H9 (cell line): ENCODE measurements at regions not wholly inside any gene's neighbourhood (a gene's known extent, or its start where the extent isn't known, plus 50 kb on each side); places are given as distances from the start of the nearest gene placed in this dataset.

Experiments used
- DNase-seq: peaks from one replicate; pipeline ENCODE4 v3.0.0-alpha.2; 2017
- H2AFZ ChIP-seq: one replicate; pipeline ENCODE4 v1.6.1; 2013; ENCODE audit warnings: mild to moderate bottlenecking, low read length, control low read depth, moderate library complexity
- H2AK5ac ChIP-seq: 2 replicates; pipeline ENCODE4 v1.6.1; 2013; ENCODE audit warnings: low read length, control low read depth, mixed read lengths; ENCODE audit not compliant: insufficient read length
- H2BK120ac ChIP-seq: one replicate; pipeline ENCODE4 v1.6.1; 2013; ENCODE audit warnings: low read depth, mild to moderate bottlenecking, low read length, control low read depth, inconsistent platforms; ENCODE audit not compliant: poor library complexity, severe bottlenecking
- H2BK12ac ChIP-seq: 2 replicates; pipeline ENCODE4 v1.6.1; 2013; ENCODE audit warnings: low read length, control low read depth, mixed read lengths, low read depth; ENCODE audit not compliant: insufficient read length
- H2BK15ac ChIP-seq: 2 replicates; pipeline ENCODE4 v1.6.1; 2013; ENCODE audit warnings: low read depth, low read length, control low read depth
- H2BK20ac ChIP-seq: one replicate; pipeline ENCODE4 v1.6.1; 2013; ENCODE audit warnings: low read depth, mild to moderate bottlenecking, low read length, control low read depth, inconsistent platforms; ENCODE audit not compliant: poor library complexity, severe bottlenecking
- H2BK5ac ChIP-seq: 2 replicates; pipeline ENCODE4 v1.6.1; 2013; ENCODE audit warnings: low read length, control low read depth, mixed read lengths; ENCODE audit not compliant: insufficient read length
- H3K14ac ChIP-seq: 2 replicates; pipeline ENCODE4 v1.6.1; 2013; ENCODE audit warnings: low read length, control low read depth; ENCODE audit not compliant: insufficient read depth
- H3K18ac ChIP-seq: 2 replicates; pipeline ENCODE4 v1.6.1; 2013; ENCODE audit warnings: low read depth, mild to moderate bottlenecking, mixed read lengths, low read length, control low read depth; ENCODE audit not compliant: insufficient read length
- H3K23ac ChIP-seq: 2 replicates; pipeline ENCODE4 v1.6.1; 2013; ENCODE audit warnings: low read length, control low read depth, mixed read lengths, low read depth; ENCODE audit not compliant: insufficient read length
- H3K23me2 ChIP-seq: 2 replicates; pipeline ENCODE4 v1.6.1; 2013; ENCODE audit warnings: low read depth, mild to moderate bottlenecking, mixed read lengths, low read length, control low read depth; ENCODE audit not compliant: insufficient read length, poor library complexity, severe bottlenecking
- H3K27ac ChIP-seq: 2 replicates; pipeline ENCODE4 v1.5.1; 2013; ENCODE audit warnings: low read length, control low read depth, mixed read lengths, low read depth; ENCODE audit not compliant: insufficient read length
- H3K27me3 ChIP-seq: 2 replicates; pipeline ENCODE4 v1.6.1; 2013; ENCODE audit warnings: low read length, control low read depth, inconsistent platforms; ENCODE audit not compliant: insufficient read depth
- H3K4ac ChIP-seq: 2 replicates; pipeline ENCODE4 v1.6.1; 2013; ENCODE audit warnings: low read depth, mild to moderate bottlenecking, control low read depth, inconsistent platforms, low read length, moderate library complexity
- H3K4me1 ChIP-seq: 2 replicates; pipeline ENCODE4 v1.6.1; 2013; ENCODE audit warnings: low read length, control low read depth, inconsistent platforms; ENCODE audit not compliant: insufficient read depth
- H3K4me2 ChIP-seq: 2 replicates; pipeline ENCODE4 v1.6.1; 2013; ENCODE audit warnings: low read length, control low read depth, mixed read lengths; ENCODE audit not compliant: insufficient read length, insufficient read depth
- H3K56ac ChIP-seq: 2 replicates; pipeline ENCODE4 v1.6.1; 2013; ENCODE audit warnings: low read depth, mild to moderate bottlenecking, mixed read lengths, low read length, control low read depth; ENCODE audit not compliant: insufficient read length
- H3K79me1 ChIP-seq: 2 replicates; pipeline ENCODE4 v1.6.1; 2013; ENCODE audit warnings: low read depth, mild to moderate bottlenecking, moderate library complexity, low read length, control low read depth, inconsistent platforms; ENCODE audit not compliant: insufficient read depth, poor library complexity, severe bottlenecking
- H3K79me2 ChIP-seq: 2 replicates; pipeline ENCODE4 v1.6.1; 2013; ENCODE audit warnings: low read length, control low read depth, inconsistent platforms; ENCODE audit not compliant: insufficient read depth
- H3K9ac ChIP-seq: 2 replicates; pipeline ENCODE4 v1.6.1; 2013; ENCODE audit warnings: low read length, control low read depth, mixed read lengths; ENCODE audit not compliant: insufficient read length; ENCODE audit errors: extremely low read depth
- H3K9me3 ChIP-seq: one replicate; pipeline ENCODE4 v1.6.1; 2013; ENCODE audit warnings: low read depth, low read length, inconsistent platforms; ENCODE audit not compliant: control insufficient read depth
- H3T11ph ChIP-seq: one replicate; pipeline ENCODE4 v1.6.1; 2013; ENCODE audit warnings: mild to moderate bottlenecking, low read length, control low read depth, inconsistent platforms
- H4K20me1 ChIP-seq: one replicate; pipeline ENCODE4 v1.6.1; 2013; ENCODE audit not compliant: control insufficient read depth, insufficient read length, insufficient read depth
- H4K5ac ChIP-seq: 2 replicates; pipeline ENCODE4 v1.6.1; 2013; ENCODE audit warnings: low read depth, mild to moderate bottlenecking, mixed read lengths, low read length, control low read depth; ENCODE audit not compliant: insufficient read length
- H4K8ac ChIP-seq: replicated peaks from 2 replicates; pipeline ENCODE4 v1.6.1; 2013; ENCODE audit warnings: low read length, control low read depth, mixed read lengths, low read depth; ENCODE audit not compliant: insufficient read length
- H4K91ac ChIP-seq: 2 replicates; pipeline ENCODE4 v1.6.1; 2013; ENCODE audit warnings: low read depth, mild to moderate bottlenecking, moderate library complexity, mixed read lengths, low read length, control low read depth; ENCODE audit not compliant: insufficient read length
- H3K27ac Mint-ChIP-seq, 3 experiments: 2 replicates in 2 of 3; 3 replicates in 1 of 3; pipeline ENCODE4 v1.8.0; 2020 to 2021; ENCODE audit warnings: mixed read lengths in 3 of 3, mild to moderate bottlenecking in 1 of 3, moderate library complexity in 1 of 3
- H3K27me3 Mint-ChIP-seq: 2 replicates; pipeline ENCODE4 v1.8.0; 2021; ENCODE audit warnings: low read depth, mild to moderate bottlenecking, moderate library complexity, mixed read lengths
- H3K36me3 Mint-ChIP-seq, 3 experiments: 2 replicates in 2 of 3; 3 replicates in 1 of 3; pipeline ENCODE4 v1.8.0; 2020 to 2021; ENCODE audit warnings: low read depth in 3 of 3, mixed read lengths in 3 of 3; ENCODE audit not compliant: insufficient read depth in 1 of 3
- H3K4me1 Mint-ChIP-seq, 2 experiments: 2 replicates each; pipeline ENCODE4 v1.8.0; 2020; ENCODE audit warnings: mixed read lengths in 2 of 2
- H3K4me3 Mint-ChIP-seq, 2 experiments: 2 replicates in 1 of 2; 3 replicates in 1 of 2; pipeline ENCODE4 v1.8.0; 2020 to 2021; ENCODE audit warnings: mild to moderate bottlenecking in 2 of 2, mixed read lengths in 2 of 2, moderate library complexity in 1 of 2
- H3K9me3 Mint-ChIP-seq, 2 experiments: 2 replicates in 1 of 2; 3 replicates in 1 of 2; pipeline ENCODE4 v1.8.0; 2020; ENCODE audit warnings: mild to moderate bottlenecking in 2 of 2, mixed read lengths in 2 of 2, moderate library complexity in 1 of 2
- CTCF ChIP-seq: fragments of 200-600 bp; sonication (generic); conservative IDR thresholded peaks from 3 replicates; pipeline ENCODE4 v1.8.0; 2021; ENCODE audit warnings: antibody characterized with exemption, mild to moderate bottlenecking
- WGBS: extraction: QIAGEN DNeasy Blood & Tissue Kit; methylation state at CpG from one replicate; pipeline ENCODE4 v1.1.7; 2013; ENCODE audit warnings: missing lambda C conversion rate, low lambda C conversion rate, mixed read lengths; ENCODE audit not compliant: insufficient read length; ENCODE audit errors: extremely low coverage; 5-methylcytosine and 5-hydroxymethylcytosine counted together

- no peak overlapping the region for H3K4me2 ChIP-seq
- H3K79me1 ChIP-seq, result peaks cover 2% of the 10 kb centered on the region
- no peak overlapping the region for H2BK5ac ChIP-seq
- H3K4me1 Mint-ChIP-seq, result no peaks in the 10 kb centered on the region
- H3K4me1 ChIP-seq, result no peaks in the 10 kb centered on the region
- no peak for TF ChIP-seq CTCF
- H3K23ac ChIP-seq, result no peak overlapping the region
- no peaks in the 10 kb centered on the region for H4K20me1 ChIP-seq
- no peaks in the 10 kb centered on the region for H3K79me2 ChIP-seq
- no peak overlapping the region for H3K4me3 Mint-ChIP-seq
- H3K27me3 ChIP-seq, result no peaks in the 10 kb centered on the region
- no peak overlapping the region for H2BK15ac ChIP-seq
- no peak overlapping the region for H2BK12ac ChIP-seq
- H3K23me2 ChIP-seq, result no peaks in the 10 kb centered on the region
- no peaks in the 10 kb centered on the region; a peak in 1 of 5 replicates for H3K9me3 Mint-ChIP-seq
- no peak overlapping the region for H2BK20ac ChIP-seq
- H3K9me3 ChIP-seq, result no peaks in the 10 kb centered on the region
- no peak overlapping the region for H4K8ac ChIP-seq
- no peak overlapping the region for H3K27ac ChIP-seq
- no peak overlapping the region for H2AK5ac ChIP-seq
- H3K27ac Mint-ChIP-seq, result no peak overlapping the region
- H2AFZ ChIP-seq, result no peak overlapping the region
- H3K14ac ChIP-seq, result no peak overlapping the region
- H2BK120ac ChIP-seq, result no peak overlapping the region
- DNase-seq, result no peak
- no peak overlapping the region for H3K4ac ChIP-seq
- WGBS, result no CpG with 5 or more reads among the region's 6 CpGs
- no peak overlapping the region for H3K56ac ChIP-seq
- no peak overlapping the region for H3K18ac ChIP-seq
- H3K9ac ChIP-seq, result no peak overlapping the region
- H3K36me3 Mint-ChIP-seq, result no peaks in the 10 kb centered on the region; a peak in 2 of 7 replicates
- H4K5ac ChIP-seq, result no peak overlapping the region
- H3K27me3 Mint-ChIP-seq, result no peaks in the 10 kb centered on the region
- H4K91ac ChIP-seq, result no peak overlapping the region
- no peak overlapping the region for H3T11ph ChIP-seq
Observed at GRCh38 chr1:239870194-239870593, 221.5 kb upstream of the FMN2 start.
